IPS-18a (cell line): ENCODE measurements at regions not wholly inside any gene's neighbourhood (a gene's known extent, or its start where the extent isn't known, plus 50 kb on each side); places are given as distances from the start of the nearest gene placed in this dataset.

ENCODE experiments used
- H3K27ac ChIP-seq: one replicate; pipeline ENCODE4 v1.5.1; 2013; ENCODE audit warnings: low read length
- H3K27me3 ChIP-seq: one replicate; pipeline ENCODE4 v1.6.1; 2013; ENCODE audit warnings: mild to moderate bottlenecking, low read length; ENCODE audit not compliant: control insufficient read depth, insufficient read depth
- H3K36me3 ChIP-seq: one replicate; pipeline ENCODE4 v1.6.1; 2013; ENCODE audit warnings: low read depth, low read length; ENCODE audit not compliant: control insufficient read depth
- H3K4me1 ChIP-seq: one replicate; pipeline ENCODE4 v1.6.1; 2013; ENCODE audit warnings: low read depth, low read length; ENCODE audit not compliant: control insufficient read depth
- H3K4me3 ChIP-seq: one replicate; pipeline ENCODE4 v1.5.1; 2013; ENCODE audit warnings: low read length
- H3K9ac ChIP-seq: one replicate; pipeline ENCODE4 v1.6.1; 2013; ENCODE audit warnings: mild to moderate bottlenecking, low read length, moderate library complexity
- H3K9me3 ChIP-seq: one replicate; pipeline ENCODE4 v1.6.1; 2013; ENCODE audit warnings: low read depth, low read length; ENCODE audit not compliant: control insufficient read depth

DNA sequence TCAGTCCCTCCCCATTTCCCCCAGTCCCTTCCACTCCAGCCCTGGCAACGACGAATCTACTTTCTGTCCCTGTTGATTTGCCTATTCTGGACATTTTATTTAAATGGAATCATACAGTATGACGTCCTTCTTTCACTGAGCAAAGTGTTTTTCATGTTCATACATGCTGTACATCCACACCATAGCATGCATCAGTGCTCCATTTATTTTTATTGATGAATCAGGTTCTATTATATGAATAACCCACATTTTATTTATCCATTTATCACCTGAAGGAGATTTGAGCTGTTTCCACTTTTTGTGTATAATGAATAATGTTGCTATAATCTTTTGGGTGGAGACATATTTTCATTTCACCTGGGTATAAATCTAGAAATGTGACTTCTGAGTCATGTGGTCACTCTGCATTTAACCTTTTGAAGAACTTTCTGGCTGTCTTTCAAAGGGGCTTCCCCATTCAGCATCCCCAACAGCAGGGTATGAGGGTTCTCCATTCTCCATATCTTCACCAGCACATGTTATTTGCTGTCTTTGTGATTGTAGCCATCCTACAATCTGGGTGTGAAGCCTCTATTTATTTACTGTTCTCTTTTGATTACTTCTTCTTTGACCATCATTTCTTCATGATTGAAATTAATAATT lies 531.7 kb downstream of the ETS1 start:
- H3K4me3 ChIP-seq: no peak overlapping the region
- no peaks in the 10 kb centered on the region for H3K4me1 ChIP-seq

GRCh38 chr11:128053981-128054931 lies 533.1 kb downstream of the ETS1 start:
- no peaks in the 10 kb centered on the region for H3K27me3 ChIP-seq
- H3K36me3 ChIP-seq: no peaks in the 10 kb centered on the region
- no peaks in the 10 kb centered on the region for H3K9me3 ChIP-seq
- H3K9ac ChIP-seq: no peak overlapping the region
- H3K4me3 ChIP-seq: no peak overlapping the region
- H3K27ac ChIP-seq: no peak overlapping the region
- no peaks in the 10 kb centered on the region for H3K4me1 ChIP-seq

More for the DNA sequence above, 531.7 kb downstream of the ETS1 start:
- H3K9ac ChIP-seq: no peak overlapping the region
- no peaks in the 10 kb centered on the region for H3K27me3 ChIP-seq
- H3K36me3 ChIP-seq: no peaks in the 10 kb centered on the region
- no peak overlapping the region for H3K27ac ChIP-seq
- no peaks in the 10 kb centered on the region for H3K9me3 ChIP-seq

- H3K4me3 ChIP-seq: no peak overlapping the region
- no peaks in the 10 kb centered on the region for H3K4me1 ChIP-seq
- H3K36me3 ChIP-seq: no peaks in the 10 kb centered on the region
- H3K9me3 ChIP-seq: no peaks in the 10 kb centered on the region
- no peak overlapping the region for H3K9ac ChIP-seq
- no peak overlapping the region for H3K27ac ChIP-seq
- H3K27me3 ChIP-seq: no peaks in the 10 kb centered on the region
These were observed 534.3 kb downstream of the ETS1 start for GRCh38 chr11:128052912-128053641.

- H3K4me1 ChIP-seq: no peaks in the 10 kb centered on the region
- no peaks in the 10 kb centered on the region for H3K27me3 ChIP-seq
- no peaks in the 10 kb centered on the region for H3K9me3 ChIP-seq
- no peak overlapping the region for H3K4me3 ChIP-seq
- H3K27ac ChIP-seq: no peak overlapping the region
- H3K9ac ChIP-seq: no peak overlapping the region
- H3K36me3 ChIP-seq: no peaks in the 10 kb centered on the region
These were observed 539.2 kb downstream of the ETS1 start for GRCh38 chr11:128048121-128048520.

DNA sequence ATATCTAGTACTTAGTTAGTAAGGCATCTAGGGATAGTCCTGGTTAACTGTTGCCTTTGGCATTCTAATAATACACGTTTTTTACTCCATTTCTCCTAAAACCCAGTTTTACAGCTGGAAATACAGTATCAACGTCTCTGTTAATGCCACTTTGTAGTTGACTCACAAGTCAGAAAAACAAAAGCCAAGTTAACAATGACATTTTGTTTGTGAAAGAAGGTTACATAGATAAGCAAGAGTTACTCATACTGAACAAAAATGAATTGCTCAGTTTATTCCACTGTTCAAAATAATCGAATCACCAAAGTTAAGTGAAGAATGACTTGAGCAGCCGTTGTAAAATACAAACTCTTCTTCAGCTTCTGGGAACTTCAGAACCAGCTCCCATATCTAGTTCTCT lies 540.3 kb downstream of the ETS1 start:
- H3K9me3 ChIP-seq: no peaks in the 10 kb centered on the region
- H3K27me3 ChIP-seq: no peaks in the 10 kb centered on the region
- H3K4me3 ChIP-seq: no peak overlapping the region
- H3K27ac ChIP-seq: no peak overlapping the region
- H3K36me3 ChIP-seq: no peaks in the 10 kb centered on the region
- H3K9ac ChIP-seq: no peak overlapping the region
- no peaks in the 10 kb centered on the region for H3K4me1 ChIP-seq

DNA sequence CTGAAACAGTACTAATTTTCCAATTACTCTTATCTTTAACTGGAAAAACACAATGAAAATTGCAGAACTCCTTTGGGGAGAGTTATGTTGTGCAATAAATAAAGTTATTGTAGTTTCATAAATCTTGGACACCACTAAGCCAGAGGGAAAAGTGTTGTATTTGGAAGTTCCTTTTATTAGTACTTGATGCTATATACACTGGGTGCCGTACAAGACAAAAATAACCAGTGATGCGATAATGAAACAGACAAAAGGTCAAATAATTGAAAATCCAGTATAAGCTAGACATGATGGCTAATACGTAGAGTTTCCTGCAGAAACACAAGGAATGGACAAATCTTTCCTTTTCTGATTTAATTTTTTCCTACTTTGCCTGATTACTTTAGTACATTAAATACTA lies 541.1 kb downstream of the ETS1 start:
- Histone ChIP-seq H3K9ac (no peak overlapping the region), H3K36me3 (no peaks in the 10 kb centered on the region), H3K27me3 (no peaks in the 10 kb centered on the region), H3K9me3 (no peaks in the 10 kb centered on the region), H3K27ac (no peak overlapping the region), H3K4me3 (no peak overlapping the region), H3K4me1 (no peaks in the 10 kb centered on the region)

- no peaks in the 10 kb centered on the region for H3K27me3 ChIP-seq
- H3K36me3 ChIP-seq: no peaks in the 10 kb centered on the region
- H3K27ac ChIP-seq: no peak overlapping the region
- no peak overlapping the region for H3K4me3 ChIP-seq
- no peaks in the 10 kb centered on the region for H3K4me1 ChIP-seq
- H3K9ac ChIP-seq: no peak overlapping the region
- H3K9me3 ChIP-seq: no peaks in the 10 kb centered on the region
These were observed 542.1 kb downstream of the ETS1 start for GRCh38 chr11:128045094-128045725.

DNA sequence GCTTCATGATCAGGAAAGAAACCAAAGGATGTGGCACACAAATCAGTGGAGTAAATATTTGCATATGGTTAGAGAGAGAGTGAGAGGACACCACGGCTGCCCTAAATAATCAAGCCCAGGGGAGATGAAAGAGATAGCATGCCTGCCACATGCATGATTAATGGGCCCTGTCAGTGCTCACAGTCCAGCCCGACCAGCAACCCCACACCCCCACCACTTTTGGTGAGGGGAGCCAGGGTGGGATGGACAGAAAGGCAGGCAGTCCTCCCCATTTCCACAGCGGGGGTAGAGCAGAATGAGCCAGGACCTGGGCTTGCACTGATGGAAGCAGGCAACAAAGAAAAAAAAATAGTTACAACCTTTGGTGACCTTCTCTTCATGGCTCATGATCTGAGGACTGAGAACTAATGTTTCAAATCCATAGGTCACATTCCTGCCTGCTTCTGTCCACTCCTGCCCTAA lies 545.0 kb downstream of the ETS1 start:
- Histone ChIP-seq H3K27me3 (no peaks in the 10 kb centered on the region), H3K9ac (no peak overlapping the region), H3K27ac (no peak overlapping the region), H3K4me3 (no peak overlapping the region), H3K4me1 (no peaks in the 10 kb centered on the region), H3K9me3 (no peaks in the 10 kb centered on the region), H3K36me3 (no peaks in the 10 kb centered on the region)

GRCh38 chr11:128040603-128041002 lies 546.8 kb downstream of the ETS1 start:
- Histone ChIP-seq H3K9ac (no peak overlapping the region), H3K27ac (no peak overlapping the region), H3K27me3 (no peaks in the 10 kb centered on the region), H3K4me1 (no peaks in the 10 kb centered on the region), H3K9me3 (no peaks in the 10 kb centered on the region), H3K36me3 (no peaks in the 10 kb centered on the region), H3K4me3 (no peak overlapping the region)

DNA sequence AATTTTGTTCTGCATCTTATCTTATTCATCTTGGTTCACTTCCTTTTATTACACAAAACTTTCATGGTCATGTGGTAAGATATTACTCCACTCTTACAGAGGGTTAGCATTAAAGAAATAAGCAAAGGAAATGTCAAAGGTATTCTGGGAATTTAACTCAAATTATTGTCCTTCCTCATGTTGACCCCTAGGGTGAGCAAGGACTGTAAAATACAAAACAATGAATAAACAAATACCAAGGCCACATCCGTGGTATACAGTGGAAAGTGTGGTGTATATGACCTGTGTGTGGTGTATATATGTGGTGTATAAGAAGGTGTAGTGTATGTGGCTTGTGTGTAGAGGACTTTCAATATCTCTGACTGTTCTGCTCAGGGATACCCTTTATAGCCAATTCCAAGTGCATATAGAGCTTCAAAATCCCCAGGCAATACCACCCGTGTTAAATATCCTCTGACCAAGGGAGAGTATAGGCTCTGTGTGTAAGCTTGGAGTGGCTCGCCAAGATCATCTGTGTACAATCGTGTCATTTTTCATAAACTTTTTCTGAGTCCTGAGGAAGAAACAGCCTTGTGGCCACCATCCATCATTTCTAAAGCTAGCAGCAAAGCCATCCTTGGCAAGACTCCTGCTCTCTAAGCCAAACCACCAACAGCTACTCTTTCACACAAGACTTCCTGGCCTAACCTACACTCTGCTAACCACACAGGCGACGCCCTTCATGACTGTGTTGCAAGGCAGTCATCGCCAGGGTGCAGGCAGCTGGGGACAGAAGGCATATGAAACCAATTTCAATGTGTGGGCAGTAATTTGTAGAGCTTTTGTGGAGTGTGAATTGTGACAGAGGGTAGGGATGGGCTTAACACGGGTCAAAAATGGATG lies 548.0 kb downstream of the ETS1 start:
- no peaks in the 10 kb centered on the region for H3K4me1 ChIP-seq
- no peak overlapping the region for H3K27ac ChIP-seq
- H3K36me3 ChIP-seq: no peaks in the 10 kb centered on the region

More for the DNA sequence above, 548.0 kb downstream of the ETS1 start:
- H3K27me3 ChIP-seq: no peaks in the 10 kb centered on the region
- no peak overlapping the region for H3K9ac ChIP-seq
- no peaks in the 10 kb centered on the region for H3K9me3 ChIP-seq
- H3K4me3 ChIP-seq: no peak overlapping the region
